Endometrium (tissue), 2 donors: ENCODE measurements at regions not wholly inside any gene's neighbourhood (a gene's known extent, or its start where the extent isn't known, plus 50 kb on each side); places are given as distances from the start of the nearest gene placed in this dataset.
A peak's percentile ranks its signal among the peaks of the same experiment; 100 is the strongest.
"Not testable (repeated sequence)": the region's sequence is repeated elsewhere in the genome, so short reads cannot be mapped to it uniquely, and the experiment has no call there.

Experiments used
- FAIRE-seq: peaks from 2 replicates; lab custom pipeline; 2012; peaks lifted over from hg19 to GRCh38; lab: Jason Lieb, UNC
- donor health status: control.
- donor health status: control.

DNA sequence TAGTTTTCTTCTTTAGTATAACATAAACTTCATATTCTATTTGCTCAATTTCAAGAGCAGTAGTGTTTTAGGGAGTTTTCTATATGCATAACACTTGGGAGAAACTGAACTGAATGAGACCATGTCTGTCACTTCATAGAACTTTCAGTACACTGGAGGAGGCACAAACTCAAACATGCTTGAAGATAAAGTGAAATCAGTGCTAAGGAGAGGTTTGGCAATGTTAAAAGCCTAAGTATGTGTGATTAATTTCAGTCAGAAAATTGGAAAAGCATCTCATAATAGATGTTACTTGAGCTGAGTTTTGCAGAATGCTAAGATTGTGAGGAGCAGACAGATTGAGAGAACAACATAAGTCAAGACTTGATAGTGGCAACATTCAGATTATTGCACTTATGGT, 411.2 kb upstream of the HS3ST1 start:
- no peak for FAIRE-seq

DNA sequence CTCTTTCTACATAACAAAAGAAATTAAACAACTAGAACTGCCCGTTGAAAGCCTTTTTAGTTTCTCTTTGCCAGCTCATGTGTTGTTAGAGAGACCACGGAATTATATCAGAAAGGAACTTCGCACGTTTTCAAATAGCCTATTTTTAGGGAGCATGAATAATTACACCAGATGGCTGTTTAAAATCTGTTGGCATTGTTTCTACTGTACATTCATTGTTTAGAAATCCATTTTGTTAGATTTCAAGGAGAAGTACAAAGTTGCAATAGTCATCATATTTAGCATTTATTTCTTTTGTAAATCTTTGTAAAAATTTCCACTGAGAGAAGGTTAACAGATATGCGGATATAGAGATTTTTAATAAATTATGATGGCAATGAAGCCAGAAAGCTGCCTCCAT, 403.0 kb upstream of the HS3ST1 start:
- FAIRE-seq, result no peak

DNA sequence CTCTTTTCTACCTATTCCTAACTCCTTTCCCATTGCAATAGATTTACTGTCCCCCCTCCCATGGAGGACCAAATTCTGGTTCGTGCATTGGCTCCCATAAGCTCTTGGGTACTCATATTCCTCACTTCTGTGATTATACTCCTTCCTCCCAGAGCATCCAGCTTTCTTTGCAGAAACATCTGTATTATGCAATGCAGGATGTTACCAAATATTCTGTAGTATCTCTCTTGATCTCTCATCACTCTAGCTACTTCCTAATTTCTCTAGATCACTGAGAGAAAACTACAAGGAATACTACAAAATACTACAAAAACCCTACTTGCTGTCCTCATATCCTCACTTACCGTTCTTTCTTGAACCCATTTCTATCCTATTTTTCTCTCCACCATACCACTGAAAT, 395.9 kb upstream of the HS3ST1 start:
- no peak for FAIRE-seq

DNA sequence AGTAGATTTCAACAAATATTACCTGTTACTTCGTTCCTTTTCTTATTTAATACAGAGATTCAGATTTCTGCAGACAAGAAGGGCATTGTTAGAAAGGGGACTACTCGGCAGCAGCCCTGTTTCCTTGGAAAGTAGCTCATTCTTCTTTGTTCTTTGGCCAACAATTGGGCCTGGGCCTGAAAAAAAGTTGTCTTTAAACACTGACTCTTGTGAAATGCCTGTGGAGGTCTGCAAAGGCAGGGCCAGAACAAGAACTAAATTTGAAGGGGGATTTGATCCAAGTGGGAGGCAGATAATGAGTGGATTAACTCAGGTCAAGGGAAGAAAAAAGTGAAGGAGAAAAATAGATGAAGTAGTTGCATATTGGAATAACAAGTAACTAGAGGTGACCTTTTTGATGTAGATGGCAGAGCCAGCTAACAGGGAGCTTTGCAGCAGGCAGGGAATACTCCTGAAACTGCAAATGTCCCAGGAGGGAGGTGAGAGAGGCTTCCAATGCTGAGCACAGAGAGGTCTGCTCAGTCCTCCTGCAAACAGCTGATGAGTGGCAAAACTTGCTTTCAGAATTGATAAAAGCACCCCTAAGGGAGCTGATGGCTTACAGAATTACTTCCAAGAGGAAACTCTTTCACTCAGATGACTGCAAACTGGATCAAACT, 393.2 kb upstream of the HS3ST1 start:
- no peak for FAIRE-seq

DNA sequence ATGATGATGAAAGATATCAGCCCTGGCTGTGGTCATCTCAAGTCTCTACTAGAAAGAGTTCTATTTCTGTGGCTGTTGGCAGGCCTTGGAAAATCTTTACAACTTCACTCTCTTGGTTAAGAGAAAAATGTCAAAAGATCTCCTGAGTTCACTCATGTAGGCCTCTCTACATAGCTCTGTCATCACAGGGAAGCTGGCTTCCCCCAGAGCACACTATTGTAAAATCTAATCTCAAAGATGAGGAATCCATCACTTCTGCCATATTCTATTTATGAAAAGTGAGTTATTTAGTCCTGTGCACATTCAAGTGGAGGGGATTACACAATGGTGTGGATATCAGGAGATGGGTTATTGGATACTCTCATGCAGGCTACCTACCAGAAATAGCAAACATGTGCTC, 388.4 kb upstream of the HS3ST1 start:
- FAIRE-seq, result no peak

DNA sequence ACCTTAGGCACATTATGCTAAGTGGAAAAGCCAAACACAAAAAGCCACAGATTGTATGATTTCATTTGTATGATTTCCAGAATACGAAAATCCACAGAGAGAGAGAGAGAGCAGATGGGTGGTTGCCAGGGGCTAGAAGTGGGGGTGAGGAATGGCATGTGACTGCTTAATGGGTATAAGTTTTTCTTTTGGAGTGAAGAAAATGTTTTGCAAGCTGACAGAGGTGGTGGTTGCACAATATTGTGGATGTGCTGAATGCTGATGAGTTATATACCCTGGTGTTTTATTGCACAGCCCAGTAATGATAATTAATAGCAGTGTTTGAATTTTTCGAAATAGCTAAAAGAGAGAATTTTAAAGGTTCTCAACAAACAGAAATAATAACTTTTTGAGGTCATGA, 386.1 kb upstream of the HS3ST1 start:
- FAIRE-seq, result no peak

DNA sequence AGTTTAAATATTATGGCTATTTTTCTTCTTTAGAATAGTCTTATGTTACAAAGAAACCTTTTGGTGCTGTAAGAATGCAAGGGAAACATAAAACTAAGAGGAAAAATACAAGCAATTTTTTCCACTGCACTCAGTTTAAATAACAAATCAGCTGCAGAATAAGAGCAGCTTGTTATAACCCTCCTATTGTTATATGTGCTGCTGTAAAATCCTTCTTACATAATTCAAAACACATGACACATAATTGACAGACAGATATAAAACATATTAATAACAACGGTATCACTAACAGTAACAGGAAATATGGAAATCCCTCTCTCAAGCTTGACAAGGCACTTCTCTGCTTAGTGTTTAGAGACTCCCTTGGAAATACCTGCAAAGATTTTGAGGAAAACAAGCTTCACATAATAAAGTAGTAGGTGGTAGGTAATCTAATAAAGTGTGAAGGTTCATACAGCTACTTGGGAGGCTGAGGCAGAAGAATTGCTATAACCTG, 385.3 kb upstream of the HS3ST1 start:
- no peak for FAIRE-seq

DNA sequence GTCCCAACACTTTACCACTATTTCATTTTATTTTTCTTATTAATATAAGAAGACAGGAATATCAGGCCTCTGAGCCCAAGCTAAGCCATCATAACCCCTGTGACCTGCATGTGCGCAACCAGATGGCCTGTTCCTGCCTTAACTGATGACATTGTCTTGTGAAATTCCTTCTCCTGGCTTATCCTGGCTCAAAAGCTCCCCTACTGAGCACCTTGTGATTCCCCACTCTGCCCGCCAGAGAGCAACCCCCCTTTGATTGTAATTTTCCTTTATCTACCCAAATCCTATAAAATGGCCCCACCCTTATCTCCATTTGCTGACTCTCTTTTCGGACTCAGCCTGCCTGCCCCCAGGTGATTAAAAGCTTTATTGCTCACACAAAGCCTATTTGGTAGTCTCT, 382.8 kb upstream of the HS3ST1 start:
- not testable (repeated sequence) for FAIRE-seq

DNA sequence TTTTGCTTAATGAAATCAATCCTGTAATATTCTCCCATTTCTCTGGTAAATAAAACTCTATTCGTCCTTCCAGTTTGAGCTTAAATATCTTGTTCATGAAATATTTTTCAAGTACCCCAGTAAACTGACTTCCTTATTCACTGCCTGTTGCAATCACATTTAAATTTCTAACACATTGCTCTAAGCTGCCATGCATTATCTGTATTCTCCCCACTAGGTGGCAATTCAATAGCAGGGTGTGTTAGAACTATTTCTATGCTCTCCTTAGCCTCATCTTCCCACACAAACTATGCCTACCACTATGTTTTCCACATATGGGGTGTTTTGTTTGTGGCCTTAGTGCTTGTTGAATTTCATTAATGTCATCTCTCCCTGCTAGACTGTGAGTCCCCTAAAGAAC, 377.1 kb upstream of the HS3ST1 start:
- peak; percentile 48 for FAIRE-seq

DNA sequence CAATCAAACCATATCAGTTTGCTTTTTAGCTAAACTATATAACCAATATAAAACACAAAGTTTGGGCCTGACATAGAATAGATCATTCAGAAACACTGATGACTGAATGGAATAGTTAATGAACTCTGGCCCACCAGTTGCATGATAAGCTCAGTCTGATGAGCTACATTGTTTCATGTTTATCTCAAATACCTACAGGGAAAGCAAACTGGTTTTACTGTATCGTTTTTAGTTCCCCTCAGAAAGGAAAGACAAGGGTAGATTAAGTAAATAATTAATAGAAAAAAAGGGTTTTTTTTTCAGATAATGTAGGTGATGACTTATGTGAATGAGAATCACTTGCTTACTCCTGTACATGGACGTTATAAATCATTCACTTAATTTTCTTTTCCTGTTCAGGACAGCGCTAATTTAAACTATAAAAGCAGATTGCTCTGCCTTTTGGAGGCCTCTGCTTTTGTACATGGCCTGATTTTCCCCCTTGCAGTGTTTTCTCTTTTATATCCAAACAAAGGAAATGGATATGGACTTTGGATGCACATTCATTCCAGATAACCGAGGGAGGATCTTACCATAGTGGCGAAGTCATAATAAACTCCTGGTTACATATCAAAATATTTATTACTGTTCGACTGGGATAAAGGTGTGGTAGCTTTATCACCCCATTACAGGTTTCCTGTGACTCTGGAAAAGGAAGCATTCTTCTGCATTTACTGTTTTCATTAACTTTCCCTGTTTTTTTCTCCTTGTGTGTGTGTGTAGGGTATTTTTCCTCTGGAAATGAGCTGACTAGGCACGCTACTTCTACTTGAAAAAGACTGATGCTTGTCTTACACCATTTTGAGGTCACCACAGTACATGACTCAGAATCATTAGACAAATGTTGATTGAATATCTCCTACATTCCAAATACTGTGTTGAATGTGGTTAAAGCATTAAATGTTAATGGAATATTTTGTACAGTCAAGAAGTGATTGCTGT, 373.1 kb upstream of the HS3ST1 start:
- FAIRE-seq, result no peak

DNA sequence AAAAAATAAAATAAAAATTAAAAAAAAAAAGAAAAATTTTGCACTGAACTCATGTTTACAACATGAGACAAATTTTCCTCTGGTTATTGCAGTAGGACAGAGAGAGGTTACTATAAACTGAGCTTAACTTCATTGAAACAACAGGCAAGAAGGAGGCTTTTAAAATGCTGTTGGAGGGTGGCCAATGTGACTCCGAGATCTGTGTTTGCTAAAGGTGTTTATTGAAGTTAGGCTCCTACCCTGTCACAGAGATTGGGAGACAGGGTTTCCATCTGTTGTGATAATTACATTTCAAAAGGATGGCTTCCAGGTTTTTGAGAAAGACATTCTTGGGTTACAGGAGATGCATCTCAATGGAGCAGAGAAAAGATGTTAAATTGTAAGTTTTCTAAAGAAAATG, 370.5 kb upstream of the HS3ST1 start:
- FAIRE-seq, result no peak

DNA sequence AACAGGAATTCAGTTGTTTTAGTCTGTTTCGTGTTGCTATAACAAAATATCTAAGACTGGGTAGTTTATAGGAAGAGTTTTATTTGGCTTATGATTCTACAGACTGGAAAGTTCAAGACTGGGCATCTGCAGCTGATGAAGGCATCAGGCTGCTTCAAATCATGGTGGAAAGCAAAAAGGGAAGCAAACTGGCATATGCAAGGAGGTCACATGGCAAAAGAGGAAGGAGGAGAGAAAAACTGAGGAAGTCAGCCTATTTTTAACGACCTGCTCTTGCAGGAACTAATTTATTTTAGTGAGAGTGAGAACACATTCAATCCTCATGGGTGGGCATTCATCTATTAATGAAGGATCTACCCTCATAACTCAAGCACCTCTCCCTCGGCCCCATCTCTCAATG, 363.1 kb upstream of the HS3ST1 start:
- FAIRE-seq, result no peak

DNA sequence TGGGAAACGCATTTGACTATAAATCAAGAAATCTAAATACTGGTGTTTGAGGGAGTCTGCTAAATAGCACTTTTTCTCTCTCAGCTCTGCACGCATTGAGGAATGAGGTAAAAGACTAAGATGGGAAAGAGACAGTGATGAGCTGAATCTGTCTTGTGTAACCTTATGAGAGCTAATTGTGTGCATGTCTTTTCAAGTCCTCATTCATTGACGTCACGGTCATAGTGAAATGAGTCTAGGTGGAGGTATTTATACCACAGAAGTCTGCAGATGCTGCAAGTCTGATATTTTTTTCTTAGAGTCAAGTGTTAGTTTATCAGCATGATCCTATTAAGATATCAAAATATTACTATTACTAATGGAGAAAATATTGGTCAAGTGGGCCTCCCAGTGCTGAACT, 361.5 kb upstream of the HS3ST1 start:
- no peak for FAIRE-seq

DNA sequence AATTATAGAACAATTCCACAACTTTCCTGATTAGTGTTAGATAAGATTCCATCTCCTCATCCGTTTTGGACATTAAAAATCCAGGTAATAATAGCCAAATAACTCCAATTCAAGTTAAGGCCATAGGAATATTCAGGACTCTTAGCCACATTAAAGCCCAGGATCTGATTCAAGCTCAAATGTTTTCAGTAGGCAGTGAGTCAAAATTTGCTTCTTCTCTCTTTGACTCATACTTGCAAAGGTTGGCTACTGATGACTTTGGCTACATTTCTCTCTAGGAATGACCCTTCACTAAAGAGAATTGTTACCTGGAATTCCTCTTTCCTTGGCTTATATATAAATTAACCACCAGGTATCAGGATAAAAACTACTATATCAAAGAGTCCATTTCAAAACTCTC, 354.9 kb upstream of the HS3ST1 start:
- no peak for FAIRE-seq

DNA sequence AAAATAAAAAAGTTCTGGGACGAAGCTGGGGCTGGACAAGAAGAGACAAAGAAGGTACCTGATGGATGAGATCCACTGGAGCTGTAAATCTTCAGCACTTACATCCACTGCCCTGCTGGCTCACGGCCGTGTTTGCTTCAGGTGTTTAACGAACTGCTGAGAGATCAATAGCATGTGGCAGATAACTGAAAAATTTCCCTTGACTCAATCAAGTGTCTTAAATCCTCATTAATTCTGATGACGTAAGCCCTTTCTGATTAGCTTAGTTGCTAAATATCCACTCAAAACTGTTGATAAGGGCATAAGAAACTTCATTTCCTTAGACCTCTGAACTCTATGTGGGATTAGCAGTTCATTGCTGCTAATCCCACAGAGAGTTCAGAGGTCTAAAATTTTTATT, 354.2 kb upstream of the HS3ST1 start:
- no peak for FAIRE-seq

DNA sequence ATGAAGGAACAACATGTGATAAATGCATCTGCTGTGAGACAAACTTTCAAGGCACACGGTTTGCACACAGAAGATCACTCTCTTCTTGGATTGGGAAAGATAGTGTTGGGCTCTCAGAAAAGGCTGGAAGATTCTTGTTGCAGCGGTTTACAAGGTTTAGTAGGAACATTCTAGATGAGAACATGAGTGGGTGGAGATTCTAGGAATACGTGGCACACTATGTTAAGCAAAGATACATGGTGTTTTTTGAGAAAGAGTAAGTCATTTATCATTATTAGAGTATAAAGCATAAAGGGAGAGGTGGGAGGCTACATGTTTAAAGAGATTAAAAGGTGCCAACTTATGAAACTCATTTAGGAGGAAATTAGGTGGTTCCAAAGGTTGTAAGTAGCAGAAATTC, 348.8 kb upstream of the HS3ST1 start:
- FAIRE-seq, result no peak

DNA sequence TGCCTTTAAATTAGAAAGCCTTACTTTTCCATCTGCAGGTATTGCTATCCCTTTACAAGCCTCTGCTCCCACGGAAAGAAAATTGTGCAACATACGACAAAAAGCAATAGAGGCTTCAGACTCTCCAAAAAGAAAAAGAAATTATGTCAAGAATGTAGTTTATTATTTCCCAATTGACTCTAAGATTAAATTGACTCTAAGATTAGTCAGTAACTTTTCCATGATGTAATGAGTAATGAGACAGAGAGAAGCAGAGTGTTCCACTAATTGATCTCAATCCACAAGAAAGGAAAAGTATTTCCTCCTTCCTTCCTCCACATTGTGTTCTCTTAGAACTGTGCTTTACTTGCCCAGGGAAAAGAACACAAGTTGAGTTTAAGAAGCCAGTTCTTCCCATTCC, 345.7 kb upstream of the HS3ST1 start:
- no peak for FAIRE-seq

DNA sequence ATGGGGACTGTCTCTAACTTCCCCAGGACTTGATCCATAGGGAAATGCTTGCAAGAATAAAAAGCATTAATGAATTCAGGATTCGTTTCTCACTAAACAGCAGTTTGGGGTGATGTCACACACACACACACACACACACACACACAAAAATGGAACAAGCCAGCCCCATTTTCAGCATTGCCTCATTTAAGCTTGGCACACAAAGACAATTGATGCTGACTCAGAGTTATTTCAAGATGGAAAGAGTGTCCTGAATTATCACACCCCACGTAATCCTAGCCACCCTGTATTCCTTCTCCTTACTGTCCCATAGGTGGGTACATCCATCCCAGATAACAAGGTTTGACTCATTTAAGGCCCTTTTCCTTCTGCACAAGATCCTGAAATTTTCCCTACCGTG, 345.1 kb upstream of the HS3ST1 start:
- no peak for FAIRE-seq

DNA sequence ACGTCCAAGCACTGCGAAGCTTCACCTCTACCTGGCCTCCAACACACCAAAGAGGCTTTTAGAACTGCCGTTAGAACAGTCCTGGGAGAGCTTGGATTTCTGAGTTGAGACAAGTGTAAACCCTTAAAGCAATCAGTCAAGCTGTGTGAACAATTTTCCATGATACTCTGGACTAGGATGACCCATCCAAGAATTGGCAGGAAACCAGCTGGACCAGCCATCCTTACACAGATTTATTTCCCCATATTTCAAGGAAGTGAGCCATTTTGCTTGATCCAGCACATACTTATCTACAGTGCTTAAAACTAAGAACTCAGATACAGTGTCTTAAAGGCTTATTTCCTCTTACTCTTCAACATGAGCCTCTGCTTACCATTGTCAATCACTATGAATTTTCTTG, 340.7 kb upstream of the HS3ST1 start:
- no peak for FAIRE-seq

DNA sequence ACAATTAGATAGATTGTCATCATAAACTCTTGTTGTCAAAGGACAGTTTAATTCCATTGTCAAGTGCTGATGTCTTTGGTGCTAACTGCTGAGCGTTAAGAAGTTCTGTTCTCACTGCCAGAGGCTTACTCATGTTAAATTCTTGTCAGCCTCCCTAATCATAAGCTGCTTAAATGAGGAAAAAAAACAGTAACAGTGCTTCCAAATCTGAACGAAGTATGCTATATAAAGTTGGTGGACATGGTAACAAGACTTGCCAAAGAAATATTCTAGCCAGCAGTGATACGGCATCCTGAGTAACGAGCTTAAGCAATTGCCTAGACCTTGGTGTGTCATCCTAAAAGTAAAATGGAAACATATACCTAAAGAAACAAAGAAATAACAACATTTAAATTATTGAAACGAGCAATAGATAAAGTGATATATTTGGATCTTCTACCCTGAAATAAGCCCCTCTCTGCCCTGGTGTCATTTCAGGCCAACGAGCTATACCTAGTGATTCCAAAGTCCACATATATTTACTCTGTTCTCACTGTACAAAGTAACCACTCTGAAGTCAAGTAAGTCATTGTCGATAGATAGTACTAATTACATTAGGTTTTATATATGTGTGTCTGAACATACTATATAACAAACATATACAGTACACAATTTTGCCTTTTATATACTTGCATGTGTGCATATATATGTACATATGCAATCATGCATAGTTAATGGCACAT, 339.7 kb upstream of the HS3ST1 start:
- no peak for FAIRE-seq

DNA sequence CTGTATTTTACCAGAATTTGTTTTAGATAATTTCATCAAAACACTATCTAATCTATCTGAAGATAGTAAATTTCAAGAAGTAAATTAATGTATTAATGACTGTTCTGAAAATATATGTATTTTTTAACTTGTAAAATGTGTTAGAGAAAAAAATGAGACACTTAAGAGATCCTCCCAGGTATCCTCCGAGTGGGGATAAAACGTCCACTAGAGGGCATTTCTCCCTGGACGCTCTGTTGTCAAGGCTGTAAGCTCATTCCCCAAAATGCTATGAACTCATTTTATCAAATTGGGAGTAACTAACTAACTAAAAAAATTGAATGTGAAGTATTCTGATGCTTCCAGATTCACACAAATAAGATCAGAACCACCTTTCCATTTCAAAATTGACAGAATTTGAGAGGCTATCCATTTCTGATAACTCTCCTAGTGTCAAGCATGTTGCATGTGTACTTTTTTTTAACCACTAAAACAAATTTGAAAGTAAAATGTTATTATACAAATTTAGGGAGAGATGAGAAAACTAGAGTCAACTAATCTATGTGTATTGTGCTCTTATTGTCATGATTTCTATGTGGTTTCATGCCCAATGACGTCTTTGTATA, 337.3 kb upstream of the HS3ST1 start:
- peak; percentile 75 for FAIRE-seq

DNA sequence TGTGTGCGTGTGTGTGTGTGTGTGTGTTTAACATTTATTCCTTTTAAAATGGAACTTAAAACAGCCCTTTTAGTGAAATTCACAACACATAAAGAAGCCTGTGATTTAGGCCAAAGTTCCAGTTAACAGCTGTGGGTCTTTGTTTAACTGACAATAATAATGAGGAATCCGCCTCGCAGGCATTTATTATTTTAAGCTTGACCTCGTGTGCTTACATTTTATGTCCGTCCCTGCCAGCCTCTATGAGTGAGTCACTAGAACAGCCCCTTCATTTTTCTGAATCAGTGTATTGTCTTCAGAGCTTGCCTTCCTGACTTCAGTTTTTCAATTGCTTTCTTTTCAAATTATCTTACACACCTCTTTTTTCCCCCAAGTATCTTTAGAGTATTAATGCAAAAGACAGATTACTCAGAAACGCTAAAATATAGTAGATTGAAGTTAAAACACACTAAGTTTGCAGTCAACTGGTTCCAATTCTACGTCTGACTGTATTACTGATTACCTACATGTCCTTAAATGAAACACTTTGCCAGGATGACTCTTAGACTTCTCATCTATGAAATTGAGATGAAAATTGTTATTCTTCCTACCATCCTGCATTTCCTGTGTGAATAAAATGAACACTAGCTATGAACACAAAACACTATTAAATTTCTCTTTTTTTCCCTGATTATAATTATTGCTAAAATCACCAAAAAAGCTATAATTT, 319.6 kb upstream of the HS3ST1 start:
- FAIRE-seq, result peak; percentile 76
